ENCODE measurements at regions not wholly inside any gene's neighbourhood (a gene's known extent, or its start where the extent isn't known, plus 50 kb on each side); places are given as distances from the start of the nearest gene placed in this dataset.

GRCh38 chr9:78468231-78468630 is 171.3 kb downstream of the PSAT1 start:
- TF ChIP-seq CTCF (IDR thresholded peaks at IDR 0.05), result no peak
- TF ChIP-seq POLR2A (IDR thresholded peaks at IDR 0.05), result no peak

All from ovary (tissue), 3 donors.